ENCODE measurements at regions not wholly inside any gene's neighbourhood (a gene's known extent, or its start where the extent isn't known, plus 50 kb on each side); places are given as distances from the start of the nearest gene placed in this dataset.

GRCh38 chr6:110049696-110050439 is 71.8 kb downstream of the GPR6 start:
- no peaks in the 10 kb centered on the region; the same call in 1 of the 2 replicates for H3K36me3 ChIP-seq (ENCODE audit: insufficient read depth)
- no peaks in the 10 kb centered on the region for H3K4me1 ChIP-seq (ENCODE audit: insufficient read depth)
- H3K9me3 Mint-ChIP-seq = peaks cover 13% of the 10 kb centered on the region; the same call in 2 of the 3 replicates
- no peak for TF ChIP-seq EZH2 (IDR thresholded peaks at IDR 0.05; ENCODE audit: low read depth, unreplicated experiment)
- TF ChIP-seq, protein P1, sequence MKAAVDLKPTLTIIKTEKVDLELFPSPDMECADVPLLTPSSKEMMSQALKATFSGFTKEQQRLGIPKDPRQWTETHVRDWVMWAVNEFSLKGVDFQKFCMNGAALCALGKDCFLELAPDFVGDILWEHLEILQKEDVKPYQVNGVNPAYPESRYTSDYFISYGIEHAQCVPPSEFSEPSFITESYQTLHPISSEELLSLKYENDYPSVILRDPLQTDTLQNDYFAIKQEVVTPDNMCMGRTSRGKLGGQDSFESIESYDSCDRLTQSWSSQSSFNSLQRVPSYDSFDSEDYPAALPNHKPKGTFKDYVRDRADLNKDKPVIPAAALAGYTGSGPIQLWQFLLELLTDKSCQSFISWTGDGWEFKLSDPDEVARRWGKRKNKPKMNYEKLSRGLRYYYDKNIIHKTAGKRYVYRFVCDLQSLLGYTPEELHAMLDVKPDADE (IDR thresholded peaks at IDR 0.05) = no peak
- DNase-seq (ENCODE audit: low spot score) = no peak
- H3K27ac Mint-ChIP-seq = no peak overlapping the region
- H3K79me2 ChIP-seq (replicated peaks; ENCODE audit: insufficient read depth) = no peaks in the 10 kb centered on the region
- peaks cover 2% of the 10 kb centered on the region for H3K27me3 Mint-ChIP-seq (ENCODE audit: insufficient read depth, low read depth, poor library complexity)
- no peaks in the 10 kb centered on the region for H3F3A ChIP-seq (replicated peaks; ENCODE audit: low read depth)
- peaks cover 5% of the 10 kb centered on the region for H3K4me1 Mint-ChIP-seq
- H3K27me3 ChIP-seq (ENCODE audit: insufficient read depth) = no peaks in the 10 kb centered on the region
- H3K9me2 ChIP-seq (ENCODE audit: insufficient read depth) = no peaks in the 10 kb centered on the region
- H3K27ac ChIP-seq (ENCODE audit: low read depth) = no peak overlapping the region
- no peak overlapping the region for H2AFZ ChIP-seq
- H4K20me1 ChIP-seq (replicated peaks; ENCODE audit: insufficient read depth) = no peaks in the 10 kb centered on the region
- H3K4me2 ChIP-seq = no peak overlapping the region
- peaks cover 3% of the 10 kb centered on the region; the same call in 2 of the 3 replicates for H3K36me3 Mint-ChIP-seq (ENCODE audit: low read depth)
- H3K4me3 Mint-ChIP-seq = no peak overlapping the region
- no peak for ATAC-seq
- H3K4me3 ChIP-seq = no peak overlapping the region

Data from GM23338 (cell line).